GM19035 (cell line): ENCODE measurements at regions not wholly inside any gene's neighbourhood (a gene's known extent, or its start where the extent isn't known, plus 50 kb on each side); places are given as distances from the start of the nearest gene placed in this dataset.
A peak's percentile ranks its signal among the peaks of the same experiment; 100 is the strongest.

ENCODE experiments used
- ATAC-seq: cut with Tn5 transposase; IDR thresholded peaks from one replicate; pipeline ENCODE4 v1.9.1; 2021; ENCODE audit not compliant: unreplicated experiment

GRCh38 chr6:45830441-45831139, 185.1 kb downstream of the CLIC5 start:
- peak; percentile 94 for ATAC-seq

GRCh38 chr6:45829873-45830272, 185.8 kb downstream of the CLIC5 start:
- ATAC-seq: no peak

- no peak for ATAC-seq
Measured at GRCh38 chr6:45827952-45828530, 187.6 kb downstream of the CLIC5 start.

- ATAC-seq: no peak
Measured at GRCh38 chr6:45822873-45823272, 192.8 kb downstream of the CLIC5 start.

- no peak for ATAC-seq
Measured at GRCh38 chr6:45822246-45822812, 193.3 kb downstream of the CLIC5 start.

- ATAC-seq: no peak
Measured at GRCh38 chr6:45818655-45819054, 197.0 kb downstream of the CLIC5 start.

- no peak for ATAC-seq
Measured at GRCh38 chr6:45816674-45817297, 198.9 kb downstream of the CLIC5 start.

GRCh38 chr6:45815466-45816125, 200.1 kb downstream of the CLIC5 start:
- no peak for ATAC-seq

- ATAC-seq: no peak
Measured at GRCh38 chr6:45814772-45815171, 200.9 kb downstream of the CLIC5 start.

GRCh38 chr6:45813943-45814342, 201.7 kb downstream of the CLIC5 start:
- peak; percentile 79 for ATAC-seq

GRCh38 chr6:45812922-45813321, 202.7 kb downstream of the CLIC5 start:
- ATAC-seq: no peak

GRCh38 chr6:45808917-45809316, 206.7 kb downstream of the CLIC5 start:
- peak; percentile 68 for ATAC-seq

GRCh38 chr6:45808042-45808645, 207.5 kb downstream of the CLIC5 start:
- ATAC-seq: no peak

GRCh38 chr6:45807311-45808041, 208.2 kb downstream of the CLIC5 start:
- no peak for ATAC-seq

GRCh38 chr6:45806172-45806571, 209.5 kb downstream of the CLIC5 start:
- no peak for ATAC-seq

- no peak for ATAC-seq
Measured at GRCh38 chr6:45803071-45803470, 212.6 kb downstream of the CLIC5 start.

- peak; percentile 74 for ATAC-seq
Measured at GRCh38 chr6:45801471-45802289, 214.0 kb downstream of the CLIC5 start.

- ATAC-seq: no peak
Measured at GRCh38 chr6:45800911-45801310, 214.7 kb downstream of the CLIC5 start.

- ATAC-seq: no peak
Measured at GRCh38 chr6:45795678-45796077, 220.0 kb downstream of the CLIC5 start.

GRCh38 chr6:45794465-45794864, 221.2 kb downstream of the CLIC5 start:
- no peak for ATAC-seq
